Motor neuron (in vitro differentiated cells): ENCODE measurements at regions not wholly inside any gene's neighbourhood (a gene's known extent, or its start where the extent isn't known, plus 50 kb on each side); places are given as distances from the start of the nearest gene placed in this dataset.
A peak's percentile ranks its signal among the peaks of the same experiment; 100 is the strongest.

ENCODE experiments used
- ATAC-seq, 8 experiments: fragments of 200-7000 bp; cut with Tn5 transposase; replicated peaks in 6 of 8; 2 replicates each; pipeline ENCODE4 v1.8.0; 2021; ENCODE audit warnings: mild to moderate bottlenecking in 8 of 8, moderate library complexity in 8 of 8
- H3K27ac ChIP-seq, 2 donors: fragments of 250-450 bp; sonication (Bioruptor Pico); 2 replicates each; pipeline ENCODE4 v1.9.0; 2021; ENCODE audit warnings: antibody characterized with exemption in 2 of 2, mild to moderate bottlenecking in 2 of 2, moderate library complexity in 1 of 2
- H3K4me1 ChIP-seq, 2 donors: fragments of 250-450 bp; sonication (Bioruptor Pico); replicated peaks in 1 of 2; 2 replicates each; pipeline ENCODE4 v1.6.1; 2021; ENCODE audit warnings: antibody characterized with exemption in 2 of 2, mild to moderate bottlenecking in 2 of 2, moderate library complexity in 1 of 2
- H3K4me3 ChIP-seq, 5 donors: fragments of 250-450 bp; sonication (Bioruptor Pico); 2 replicates each; pipeline ENCODE4 v1.9.0; 2021; ENCODE audit warnings: antibody characterized with exemption in 5 of 5, mild to moderate bottlenecking in 5 of 5, moderate library complexity in 4 of 5
- WGBS, 10 experiments: fragments of 450-650 bp; shearing (Covaris generic); methylation state at CpG; one replicate each; pipeline ENCODE4 v1.0.0; 2022; 5-methylcytosine and 5-hydroxymethylcytosine counted together
- in situ Hi-C, 9 experiments: fragments of 400-800 bp; cut with MboI; loops; one replicate each; pipeline ENCODE4 v1.15.0; 2021; ENCODE audit warnings: low sequenced_read_pairs in 9 of 9, low pct_unique_long_range_greater_than_20kb in 2 of 9; ENCODE audit not compliant: unreplicated experiment in 9 of 9

DNA sequence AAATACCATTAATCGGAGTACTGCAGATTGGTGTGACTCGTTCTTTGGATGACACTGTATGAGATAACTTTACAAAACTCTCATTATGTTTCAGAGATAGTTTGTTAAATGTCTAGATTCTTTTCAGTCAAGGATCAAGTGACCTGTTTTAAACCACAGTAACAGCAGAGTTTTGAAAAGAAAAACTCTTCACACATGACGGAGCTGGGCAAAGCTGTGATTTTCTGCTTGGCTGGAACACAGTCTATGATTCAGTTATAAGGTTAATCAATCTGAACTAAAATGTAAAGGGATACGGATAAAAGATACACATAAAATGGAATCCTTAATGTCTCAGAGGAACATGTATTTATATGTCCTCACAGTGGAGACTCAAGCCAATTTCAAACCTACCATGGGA is 573.2 kb downstream of the PRKD1 start:
- WGBS, 10 experiments: 10 to 81% (median 53%) methylated on average over 2 to 4 of the region's 4 CpGs; no CpG with 5 or more reads in 1 of the 10 experiments
- no peak overlapping the region for H3K4me3 ChIP-seq
- ATAC-seq: no peak
- in situ Hi-C loops: no loop called here
- no peaks in the 10 kb centered on the region for H3K4me1 ChIP-seq
- H3K27ac ChIP-seq: no peak overlapping the region

DNA sequence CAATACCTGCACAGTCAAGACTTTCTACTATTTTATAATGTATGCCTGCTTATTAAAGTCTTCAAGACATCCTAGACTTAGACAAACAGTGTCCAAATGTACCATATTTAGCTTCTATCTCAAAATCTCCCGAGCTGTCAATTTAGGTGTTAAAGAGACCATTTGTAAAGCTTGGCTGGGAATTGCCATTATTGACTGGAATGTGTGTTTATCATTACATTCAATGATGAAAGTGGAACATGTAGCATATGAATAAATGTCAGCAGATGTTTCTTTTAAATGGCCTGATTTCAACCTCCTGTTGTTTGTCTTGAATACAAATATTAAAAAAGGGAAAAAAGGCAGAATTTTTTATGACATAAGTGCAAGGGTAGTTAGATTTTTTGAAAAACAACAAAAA is 572.3 kb downstream of the PRKD1 start:
- no peak overlapping the region for H3K4me3 ChIP-seq
- no peak overlapping the region for H3K27ac ChIP-seq
- no peak for ATAC-seq
- H3K4me1 ChIP-seq: no peaks in the 10 kb centered on the region
- WGBS, 10 experiments: 0 to 100% (median 75%) methylated on average over 1 of the region's 1 CpG; no CpG with 5 or more reads in 1 of the 10 experiments
- in situ Hi-C loops: no loop called here

DNA sequence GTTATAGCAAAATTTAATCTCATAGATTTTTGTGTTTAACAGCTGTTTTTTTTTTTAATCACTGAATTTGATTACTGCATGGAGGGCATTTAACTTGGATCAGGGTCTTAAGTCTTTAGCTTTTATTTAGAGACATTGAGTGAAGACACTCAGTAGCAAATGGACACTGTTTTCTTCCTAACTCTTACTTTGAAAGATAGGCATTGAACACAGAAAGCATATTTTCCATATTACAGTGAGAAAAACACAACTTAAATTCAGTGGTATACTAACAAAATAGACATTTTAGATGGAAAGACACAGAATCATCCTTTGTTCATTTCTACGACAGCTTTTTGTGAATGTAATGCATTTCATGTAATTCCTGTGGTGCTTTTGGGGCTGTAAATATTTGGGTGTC is 571.8 kb downstream of the PRKD1 start:
- in situ Hi-C loops: no loop called here
- Histone ChIP-seq H3K4me3 (no peak overlapping the region), H3K4me1 (no peaks in the 10 kb centered on the region), H3K27ac (no peak overlapping the region)
- ATAC-seq: no peak
- WGBS, 10 experiments: 11 to 100% (median 92%) methylated on average over 1 of the region's 1 CpG; no CpG with 5 or more reads in 2 of the 10 experiments

DNA sequence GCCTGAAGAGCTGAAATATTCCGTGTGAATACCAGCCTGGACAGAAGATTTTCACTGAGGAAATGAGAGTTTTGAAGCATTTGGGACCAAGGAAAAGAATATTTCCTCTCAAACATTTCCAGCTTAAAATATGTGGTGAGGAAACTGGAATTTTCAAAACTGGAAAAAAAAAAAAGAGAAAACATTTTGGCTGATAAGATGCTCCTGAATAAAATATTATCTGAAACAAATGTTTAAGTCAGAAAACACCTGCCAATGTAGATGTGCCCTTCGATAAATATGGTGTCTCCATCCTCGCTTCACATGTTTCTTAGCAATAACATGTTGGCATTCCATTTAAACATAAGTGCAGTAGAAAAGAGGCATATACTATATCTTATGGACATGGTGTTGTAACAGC is 567.0 kb downstream of the PRKD1 start:
- H3K4me1 ChIP-seq: no peaks in the 10 kb centered on the region
- no peak for ATAC-seq
- H3K4me3 ChIP-seq: no peak overlapping the region
- in situ Hi-C loops: no loop called here
- 29 to 92% (median 55%) methylated on average over 2 to 3 of the region's 3 CpGs; no CpG with 5 or more reads in 1 of the 10 experiments for WGBS, 10 experiments
- H3K27ac ChIP-seq: no peak overlapping the region

DNA sequence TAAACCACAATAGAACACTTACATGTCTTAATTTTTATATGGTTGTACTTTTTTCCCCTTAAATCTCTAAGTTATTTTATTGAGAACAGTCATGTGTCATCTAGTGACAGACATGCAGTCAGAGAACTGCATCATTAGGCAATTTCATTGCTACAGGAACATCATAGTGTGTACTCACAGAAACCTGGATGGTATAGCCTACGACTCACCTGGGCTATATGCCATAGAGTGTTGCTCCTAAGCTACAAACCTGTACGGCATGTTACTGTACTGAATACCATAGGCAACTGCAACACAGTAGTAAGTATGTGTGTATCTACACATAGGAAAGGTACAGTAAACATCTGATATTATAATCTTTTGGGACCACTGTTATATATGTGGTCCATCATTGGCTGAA is 557.6 kb downstream of the PRKD1 start:
- Histone ChIP-seq H3K27ac (no peak overlapping the region), H3K4me1 (no peaks in the 10 kb centered on the region), H3K4me3 (no peak overlapping the region)
- WGBS, 10 experiments: 0 to 100% (median 77%) methylated on average over 1 to 2 of the region's 2 CpGs; no CpG with 5 or more reads in 2 of the 10 experiments
- no peak for ATAC-seq
- in situ Hi-C loops: no loop called here

DNA sequence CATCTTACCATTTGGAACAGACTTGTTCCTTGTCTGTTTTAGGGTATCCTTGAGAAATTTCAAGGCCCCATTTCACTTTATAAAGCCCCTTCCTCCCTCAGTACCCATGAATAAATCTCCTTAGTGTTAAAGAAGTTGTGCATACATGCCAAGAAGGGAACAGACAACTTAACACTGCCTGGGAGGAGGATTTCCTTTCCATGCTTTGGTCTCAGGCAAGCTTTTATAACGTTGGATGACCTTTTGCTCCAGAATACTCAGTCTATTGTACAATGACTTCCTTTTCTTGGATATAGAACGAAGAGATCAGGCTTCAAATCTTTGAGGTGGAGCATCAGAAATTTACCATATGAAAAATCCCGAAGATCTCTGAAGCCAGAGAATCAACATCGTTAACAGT is 551.4 kb downstream of the PRKD1 start:
- in situ Hi-C loops: no loop called here
- WGBS, 10 experiments: 38 to 76% (median 53%) methylated on average over 1 to 4 of the region's 4 CpGs
- Histone ChIP-seq H3K27ac (no peak overlapping the region), H3K4me1 (no peaks in the 10 kb centered on the region), H3K4me3 (no peak overlapping the region)
- ATAC-seq: no peak

DNA sequence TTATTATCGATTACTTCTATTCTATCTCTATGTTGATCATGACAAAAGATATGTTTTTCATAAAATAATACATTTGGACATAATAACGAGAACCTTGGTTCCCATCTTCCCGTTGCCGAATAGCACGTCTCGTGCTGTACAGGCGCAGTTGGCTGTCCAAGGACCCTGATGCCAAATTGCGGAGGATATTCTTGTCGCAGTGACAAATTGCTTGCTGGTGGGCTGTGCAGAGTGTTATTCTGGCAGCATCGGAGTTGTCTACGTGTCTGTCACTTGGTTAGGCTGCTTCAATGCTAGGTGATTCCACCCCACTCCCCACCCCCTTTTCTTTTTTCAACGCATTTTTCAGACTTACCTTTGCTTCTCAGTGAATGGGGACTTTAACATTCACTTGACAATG is 546.8 kb downstream of the PRKD1 start:
- no peak for ATAC-seq
- H3K4me1 ChIP-seq: no peaks in the 10 kb centered on the region
- H3K27ac ChIP-seq: no peak overlapping the region
- in situ Hi-C loops: no loop called here
- 14 to 97% (median 85%) methylated on average over 1 to 11 of the region's 12 CpGs for WGBS, 10 experiments
- H3K4me3 ChIP-seq: no peak overlapping the region

DNA sequence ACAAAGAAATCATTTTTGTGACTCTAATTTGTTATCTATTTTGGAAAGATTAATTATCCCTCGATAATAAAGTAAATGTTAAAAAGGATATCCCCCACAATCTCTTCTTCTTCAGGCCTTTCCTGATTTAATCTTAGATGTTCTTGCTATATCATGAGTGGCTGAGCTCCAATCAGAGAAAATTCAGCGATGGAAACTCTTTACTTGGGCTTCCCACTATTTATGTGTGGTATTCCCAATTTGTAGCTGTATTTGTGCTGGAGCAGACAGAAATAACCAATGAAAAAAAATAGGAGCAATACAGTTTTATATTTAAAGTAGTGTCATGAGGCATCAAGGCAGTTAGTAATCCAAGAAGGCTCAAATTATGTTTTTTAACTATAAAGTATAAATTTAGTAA is 539.1 kb downstream of the PRKD1 start:
- no peak for ATAC-seq
- Histone ChIP-seq H3K4me3 (no peak overlapping the region), H3K27ac (no peak overlapping the region), H3K4me1 (peaks cover 10% of the 10 kb centered on the region in 2 donors)
- WGBS, 10 experiments: 18 to 100% (median 85%) methylated on average over 1 to 2 of the region's 2 CpGs
- in situ Hi-C loops: no loop called here

DNA sequence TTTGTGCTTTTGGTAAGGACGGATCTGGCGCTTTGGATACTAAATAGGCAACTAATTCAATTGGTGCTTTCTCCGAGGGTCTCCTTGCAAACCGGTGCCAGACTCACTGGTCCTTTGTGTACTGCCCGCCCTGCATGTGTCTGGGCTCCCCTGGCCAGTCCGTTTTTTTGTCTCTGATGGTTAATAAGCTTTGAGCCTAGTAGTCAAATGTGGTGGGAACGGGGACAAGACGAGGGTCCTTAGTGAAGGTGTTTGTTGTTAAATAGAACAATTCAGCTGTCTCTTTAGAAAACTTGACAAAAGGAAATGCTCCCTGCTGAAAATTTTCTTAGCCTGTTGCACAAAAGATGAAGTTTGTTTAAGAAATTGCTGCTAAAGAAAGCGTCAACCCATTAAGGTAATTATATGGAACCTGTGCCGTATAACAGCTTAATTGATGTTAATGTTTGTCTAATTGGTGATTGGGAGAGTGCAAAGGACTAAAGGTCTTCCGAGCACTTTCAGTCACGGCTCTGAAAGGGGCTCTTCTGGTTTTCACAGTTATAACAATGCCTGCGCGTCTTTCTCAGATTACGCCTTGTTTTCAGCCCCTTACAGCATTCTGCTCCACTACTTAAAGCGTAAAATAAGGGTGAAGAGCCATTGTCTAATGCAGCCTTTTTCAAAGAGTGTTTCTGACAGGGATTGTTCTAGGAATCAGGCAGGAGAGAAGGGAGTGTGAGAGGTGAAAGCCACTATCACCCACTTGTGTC is 537.4 kb downstream of the PRKD1 start:
- peak in 5 of 8 experiments; percentile 19 to 67 (median 45) for ATAC-seq
- Histone ChIP-seq H3K27ac (no peak overlapping the region), H3K4me3 (no peak overlapping the region), H3K4me1 (peaks cover 10% of the 10 kb centered on the region in 2 donors)
- in situ Hi-C loops: no loop called here
- WGBS, 10 experiments: 4 to 54% (median 23%) methylated on average over 4 to 15 of the region's 16 CpGs

DNA sequence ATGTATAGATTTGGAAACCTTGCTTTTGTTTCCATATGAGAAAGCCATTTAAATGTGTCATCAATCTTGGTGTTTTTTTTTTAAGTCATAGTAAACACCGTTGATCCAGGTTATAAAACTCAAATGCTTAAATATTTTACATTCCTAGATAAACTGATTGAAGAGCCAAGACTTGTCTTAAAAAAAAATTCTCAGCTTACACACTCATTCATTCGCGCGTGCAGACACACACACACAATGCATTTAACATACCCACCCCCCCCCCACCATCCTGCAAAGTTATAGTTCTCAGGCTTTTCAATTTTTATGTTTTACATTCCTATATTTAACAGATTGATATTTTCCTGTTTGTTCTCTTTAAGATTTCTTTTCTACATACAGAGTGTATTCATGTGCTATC is 536.4 kb downstream of the PRKD1 start:
- ATAC-seq: no peak
- WGBS, 10 experiments: 0 to 74% (median 67%) methylated on average over 1 to 4 of the region's 4 CpGs; no CpG with 5 or more reads in 1 of the 10 experiments
- H3K4me1 ChIP-seq: peaks cover 10% of the 10 kb centered on the region in 2 donors
- in situ Hi-C loops: no loop called here
- H3K4me3 ChIP-seq: no peak overlapping the region
- no peak overlapping the region for H3K27ac ChIP-seq

DNA sequence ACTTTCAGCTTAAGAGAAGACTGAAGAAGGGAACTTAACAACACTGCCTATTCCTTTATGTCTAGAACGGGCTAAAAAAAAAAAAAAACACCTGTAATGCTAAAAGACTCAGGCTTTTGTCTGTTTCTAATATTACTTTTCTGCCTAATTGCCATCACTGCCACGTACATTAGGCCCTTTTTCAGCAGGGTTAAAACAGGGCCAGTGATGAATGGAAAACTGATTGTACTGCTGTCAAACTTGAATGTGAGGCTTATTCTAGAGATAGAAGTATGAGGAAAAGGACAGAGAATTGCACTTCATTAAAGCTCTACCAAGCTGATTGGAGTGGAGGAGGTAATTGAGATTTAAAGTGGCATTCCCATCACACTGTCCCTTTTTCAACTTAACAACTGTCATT is 535.8 kb downstream of the PRKD1 start:
- Histone ChIP-seq H3K27ac (no peak overlapping the region), H3K4me1 (peaks cover 10% of the 10 kb centered on the region in 2 donors), H3K4me3 (no peak overlapping the region)
- 0 to 49% (median 19%) methylated on average over 1 to 2 of the region's 2 CpGs; no CpG with 5 or more reads in 2 of the 10 experiments for whole genome bisulfite sequencing, 10 experiments
- in situ Hi-C loops: no loop called here
- ATAC-seq: peak in 5 of 8 experiments; percentile 34 to 69 (median 58)

DNA sequence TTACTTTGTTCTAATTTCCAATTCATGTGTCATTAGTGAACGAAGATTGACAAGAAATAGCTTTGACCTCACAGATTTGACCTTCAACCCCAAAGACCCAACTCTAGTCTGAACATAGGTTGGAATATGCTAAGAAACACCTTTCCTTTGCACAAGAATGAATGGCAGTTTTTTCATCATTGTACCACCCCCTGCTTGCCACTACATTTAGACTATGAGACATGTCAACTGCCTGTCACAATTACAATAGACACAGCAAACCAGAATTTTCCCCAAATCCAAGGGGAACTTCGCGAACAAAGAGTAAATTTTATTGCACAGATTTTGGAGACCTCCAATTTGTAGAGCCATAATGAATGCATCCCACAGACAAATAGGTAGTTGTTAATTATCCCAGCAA is 535.4 kb downstream of the PRKD1 start:
- WGBS, 10 experiments: 20 to 100% (median 85%) methylated on average over 1 to 3 of the region's 3 CpGs; no CpG with 5 or more reads in 1 of the 10 experiments
- in situ Hi-C loops: no loop called here
- H3K27ac ChIP-seq: no peak overlapping the region
- peaks cover 10% of the 10 kb centered on the region in 2 donors for H3K4me1 ChIP-seq
- no peak overlapping the region for H3K4me3 ChIP-seq
- ATAC-seq: no peak

DNA sequence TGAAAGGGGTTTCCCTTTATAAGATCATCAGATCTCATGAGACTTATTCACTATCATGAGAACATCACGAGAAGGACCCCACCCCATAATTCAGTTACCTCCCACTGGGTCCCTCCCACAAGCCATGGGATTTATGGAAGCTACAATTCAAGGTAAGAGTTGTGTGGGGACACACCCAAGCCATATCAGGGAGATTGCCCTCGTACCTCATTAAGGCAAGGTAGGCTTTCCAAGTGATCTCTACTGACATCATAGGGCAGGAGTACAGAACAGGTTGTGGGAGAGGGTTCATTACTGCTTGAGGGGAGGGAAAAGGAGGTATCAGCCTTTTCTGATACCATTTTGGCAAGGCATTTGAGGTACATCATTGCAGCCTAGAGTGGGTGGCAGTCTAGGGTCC is 524.6 kb downstream of the PRKD1 start:
- H3K27ac ChIP-seq: no peak overlapping the region
- no peaks in the 10 kb centered on the region for H3K4me1 ChIP-seq
- no peak overlapping the region for H3K4me3 ChIP-seq
- WGBS, 10 experiments: 0 to 100% (median 40%) methylated on average over 1 of the region's 2 CpGs; no CpG with 5 or more reads in 3 of the 10 experiments
- in situ Hi-C loops: no loop called here
- ATAC-seq: no peak

DNA sequence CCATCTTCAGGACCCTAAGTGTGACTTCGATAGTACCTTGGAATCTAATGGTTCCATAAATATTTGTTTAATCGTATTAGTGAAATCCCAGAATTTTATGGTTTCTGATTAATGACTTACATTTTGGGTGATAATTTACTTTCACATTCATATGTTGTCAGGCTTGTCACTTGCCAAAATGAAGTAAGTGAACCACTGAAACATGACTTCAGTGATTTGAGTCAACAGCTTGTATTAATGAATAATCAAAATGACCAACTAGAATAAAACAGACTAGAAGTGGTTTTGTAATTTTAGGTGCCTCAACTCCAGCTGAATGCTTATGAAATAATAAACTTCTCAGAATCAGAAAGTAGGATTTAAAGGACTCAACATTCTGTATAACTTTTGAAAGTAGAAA is 517.1 kb downstream of the PRKD1 start:
- no peak overlapping the region for H3K4me3 ChIP-seq
- H3K27ac ChIP-seq: no peak overlapping the region
- no peaks in the 10 kb centered on the region for H3K4me1 ChIP-seq
- 14 to 100% (median 83%) methylated on average over 2 of the region's 2 CpGs for WGBS, 10 experiments
- in situ Hi-C loops: no loop called here
- ATAC-seq: no peak
